Lower leg skin (tissue), 4 donors: ENCODE measurements at regions not wholly inside any gene's neighbourhood (a gene's known extent, or its start where the extent isn't known, plus 50 kb on each side); places are given as distances from the start of the nearest gene placed in this dataset.

ENCODE experiments used
- DNase-seq, 2 donors: peaks; one replicate each; pipeline ENCODE4 v3.0.0-alpha.2; 2019; ENCODE audit warnings: low spot score in 2 of 2
- H3K4me3 ChIP-seq: fragments of 200-600 bp; sonication (generic); 2 replicates; pipeline ENCODE4 v1.5.1; 2017; ENCODE audit warnings: mild to moderate bottlenecking, low read depth; ENCODE audit not compliant: poor library complexity, severe bottlenecking
- POLR2A ChIP-seq, 2 donors: fragments of 450-650 bp; IDR thresholded peaks; one replicate each; pipeline ENCODE4 v1.6.1; 2016 to 2017; ENCODE audit warnings: antibody characterized with exemption in 2 of 2, mild to moderate bottlenecking in 1 of 2, moderate library complexity in 1 of 2
- WGBS, 2 donors: methylation state at CpG; one replicate each; pipeline ENCODE4 v1.1.5; 2018; 5-methylcytosine and 5-hydroxymethylcytosine counted together
- intact Hi-C: fragments of 100-400 bp; cut with DNase I; formaldehyde crosslinking; loops from one replicate; pipeline ENCODE4 v1.15.0; 2023; ENCODE audit warnings: low total_unique reads
- TF ChIP-seq, protein P1 (sequence below), 3 donors: fragments of 450-650 bp; IDR thresholded peaks; one replicate each; pipeline ENCODE4 v1.5.1; 2016; ENCODE audit warnings: antibody characterized with exemption in 3 of 3, mild to moderate bottlenecking in 3 of 3, moderate library complexity in 2 of 3

DNA sequence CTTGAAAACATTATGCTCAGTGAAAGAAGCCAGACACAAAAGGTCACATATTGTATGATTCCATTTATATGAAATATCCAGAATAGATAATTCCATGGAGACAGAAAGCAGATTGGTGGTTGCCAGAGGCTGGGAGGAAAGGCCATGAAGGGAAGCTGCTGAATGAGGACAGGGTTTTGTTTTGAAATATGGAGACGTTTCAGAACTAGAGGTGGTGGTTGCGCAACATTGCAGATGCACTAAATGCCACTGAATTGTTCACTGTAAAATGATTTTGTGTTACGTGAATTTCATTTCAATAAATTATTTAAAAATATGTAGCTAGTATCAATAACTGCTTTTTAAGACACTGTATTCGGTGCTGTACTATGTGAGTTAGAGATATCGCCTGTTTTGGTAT lies 101.7 kb upstream of the ZNF236 start:
- WGBS, 2 donors, result 79% methylated on average over 5 of the region's 5 CpGs
- DNase-seq, result peak in 1 of 2 donors; percentile 21
- TF ChIP-seq, protein P1, sequence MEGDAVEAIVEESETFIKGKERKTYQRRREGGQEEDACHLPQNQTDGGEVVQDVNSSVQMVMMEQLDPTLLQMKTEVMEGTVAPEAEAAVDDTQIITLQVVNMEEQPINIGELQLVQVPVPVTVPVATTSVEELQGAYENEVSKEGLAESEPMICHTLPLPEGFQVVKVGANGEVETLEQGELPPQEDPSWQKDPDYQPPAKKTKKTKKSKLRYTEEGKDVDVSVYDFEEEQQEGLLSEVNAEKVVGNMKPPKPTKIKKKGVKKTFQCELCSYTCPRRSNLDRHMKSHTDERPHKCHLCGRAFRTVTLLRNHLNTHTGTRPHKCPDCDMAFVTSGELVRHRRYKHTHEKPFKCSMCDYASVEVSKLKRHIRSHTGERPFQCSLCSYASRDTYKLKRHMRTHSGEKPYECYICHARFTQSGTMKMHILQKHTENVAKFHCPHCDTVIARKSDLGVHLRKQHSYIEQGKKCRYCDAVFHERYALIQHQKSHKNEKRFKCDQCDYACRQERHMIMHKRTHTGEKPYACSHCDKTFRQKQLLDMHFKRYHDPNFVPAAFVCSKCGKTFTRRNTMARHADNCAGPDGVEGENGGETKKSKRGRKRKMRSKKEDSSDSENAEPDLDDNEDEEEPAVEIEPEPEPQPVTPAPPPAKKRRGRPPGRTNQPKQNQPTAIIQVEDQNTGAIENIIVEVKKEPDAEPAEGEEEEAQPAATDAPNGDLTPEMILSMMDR (IDR thresholded peaks at IDR 0.05), result no peak
- TF ChIP-seq POLR2A (IDR thresholded peaks at IDR 0.05), result no peak
- H3K4me3 ChIP-seq, result no peak overlapping the region
- intact Hi-C loops, result no loop called here

DNA sequence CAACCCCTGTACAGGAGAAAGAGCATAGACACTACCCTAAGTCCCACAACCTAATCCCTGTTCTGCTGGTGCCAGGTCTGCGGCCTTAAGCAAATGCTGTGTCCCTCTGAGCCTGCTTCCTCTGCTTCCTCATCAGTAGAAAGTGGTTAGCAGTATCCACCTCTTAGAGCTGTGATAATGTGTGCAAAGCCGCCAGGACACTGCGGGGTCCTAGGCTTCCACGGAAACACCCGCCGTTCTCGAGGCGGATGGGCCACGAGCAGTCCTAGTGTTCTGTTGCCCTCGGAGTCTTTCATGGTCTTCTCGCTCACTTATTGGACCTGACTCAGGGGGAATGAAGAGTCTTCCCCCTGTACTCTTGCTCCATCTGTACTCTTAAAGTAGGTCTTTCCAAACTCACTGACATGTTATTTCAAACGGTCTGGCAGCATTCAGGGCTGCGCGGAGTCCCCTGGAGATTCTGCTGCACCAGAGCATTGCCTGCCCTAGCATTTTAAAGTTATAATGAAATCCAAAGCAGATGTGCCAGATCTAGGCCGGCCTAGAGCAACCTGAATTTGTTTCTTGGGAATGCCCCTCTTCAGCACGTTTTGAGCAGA lies 107.2 kb upstream of the ZNF236 start:
- H3K4me3 ChIP-seq, result no peak overlapping the region
- WGBS, 2 donors, result 79 to 84% methylated on average over 16 of the region's 16 CpGs
- intact Hi-C loops, result no loop called here
- no peak for TF ChIP-seq POLR2A (IDR thresholded peaks at IDR 0.05)
- TF ChIP-seq, protein P1 (IDR thresholded peaks at IDR 0.05), result no peak
- DNase-seq, result peak in 1 of 2 donors; percentile 32

DNA sequence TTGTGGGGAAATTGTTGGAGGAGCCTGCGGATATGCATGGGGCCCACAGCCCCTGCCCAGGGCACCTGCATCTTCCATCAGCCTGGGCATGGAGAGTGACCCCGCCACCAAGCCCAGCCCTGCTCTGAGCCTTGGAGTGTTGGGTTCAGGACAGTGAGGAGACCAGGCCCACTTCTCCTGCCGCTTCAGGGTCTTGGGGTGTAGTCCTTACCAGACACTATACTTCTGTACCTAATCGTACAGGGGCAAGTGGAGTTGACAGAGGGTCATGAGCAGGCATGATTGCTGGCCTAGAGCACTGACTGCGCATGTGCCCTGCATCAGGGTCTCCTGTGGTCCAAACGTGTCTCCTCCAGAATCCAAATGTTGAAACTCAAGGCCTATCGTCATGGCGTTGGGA lies 108.9 kb upstream of the ZNF236 start:
- no peak for TF ChIP-seq POLR2A (IDR thresholded peaks at IDR 0.05)
- TF ChIP-seq, protein P1 (IDR thresholded peaks at IDR 0.05), result no peak
- 94 to 98% methylated on average over 8 of the region's 8 CpGs for WGBS, 2 donors
- H3K4me3 ChIP-seq, result no peak overlapping the region
- intact Hi-C loops, result no loop called here
- peak in 1 of 2 donors; percentile 74 for DNase-seq

DNA sequence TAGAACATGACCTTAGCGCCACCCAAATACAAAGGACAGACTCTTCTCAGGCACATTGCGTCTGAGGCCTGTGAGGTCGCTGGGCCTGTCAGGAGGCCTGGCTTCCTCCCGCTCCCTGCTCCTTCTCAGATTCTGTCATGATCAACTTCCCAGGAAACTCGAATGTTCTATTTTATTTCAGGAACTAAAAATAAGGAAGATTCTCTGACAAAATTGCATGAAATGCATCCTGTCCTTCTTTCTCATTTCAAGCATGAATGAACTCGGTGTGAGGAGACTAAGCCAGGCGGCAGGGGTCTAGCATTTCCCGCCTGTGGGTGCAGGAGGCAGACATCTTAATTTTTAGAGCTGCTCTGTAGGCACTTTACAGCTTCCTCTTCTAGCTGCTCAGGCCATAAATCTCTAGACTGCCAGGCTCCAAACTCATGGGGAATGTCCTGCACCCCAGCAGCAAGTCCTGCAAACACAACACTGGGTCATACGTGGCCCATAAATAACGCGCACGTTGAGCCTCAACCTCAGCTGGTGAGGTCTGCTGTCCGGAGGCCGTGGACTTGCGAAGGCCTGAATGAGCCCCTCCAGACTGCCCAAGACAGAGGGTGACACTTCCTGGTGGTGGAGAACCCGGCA lies 109.7 kb upstream of the ZNF236 start:
- 89 to 90% methylated on average over 16 of the region's 16 CpGs for WGBS, 2 donors

DNA sequence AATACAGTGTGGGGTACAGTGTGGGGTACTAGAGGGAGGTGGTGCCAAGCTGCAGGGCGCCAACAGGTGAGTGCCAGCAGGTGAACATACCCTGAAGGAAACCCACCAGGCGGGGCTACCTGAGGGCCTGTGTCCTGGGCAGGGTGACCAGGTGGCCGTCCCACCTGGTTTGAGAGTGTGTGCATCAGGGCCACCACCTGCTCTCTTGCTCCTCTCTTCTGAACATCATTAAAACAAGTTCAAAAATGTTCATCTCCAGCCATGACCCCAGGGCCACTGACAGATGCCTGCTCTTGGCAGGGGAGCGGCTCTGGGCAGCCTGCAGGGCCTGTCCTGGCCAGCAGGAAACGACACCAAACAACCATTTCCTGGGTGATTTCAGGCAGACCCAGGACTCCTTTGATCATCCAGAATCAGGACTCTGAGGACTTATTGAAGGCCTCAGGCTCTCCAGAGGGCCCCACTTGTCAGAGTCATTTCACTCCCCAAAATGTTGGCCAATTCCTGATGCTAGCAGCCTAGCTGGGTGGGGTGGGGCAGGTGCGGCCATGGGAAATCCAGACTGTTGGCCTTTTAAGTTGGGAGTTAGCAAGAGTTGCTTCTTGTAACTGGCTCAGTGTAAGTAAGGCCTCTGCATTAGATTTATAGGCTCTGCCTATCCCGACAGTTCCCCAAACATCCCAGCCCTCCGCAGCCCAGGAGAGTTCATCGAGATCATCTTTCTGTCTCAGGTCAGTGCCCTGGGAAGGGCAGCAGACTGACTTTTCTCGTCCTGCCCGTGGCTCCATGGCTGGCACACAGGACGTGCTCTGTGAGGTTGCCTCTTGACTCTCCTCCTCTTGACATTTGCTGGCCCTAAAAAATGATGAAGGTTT lies 111.5 kb upstream of the ZNF236 start:
- 84 to 89% methylated on average over 10 to 12 of the region's 12 CpGs for WGBS, 2 donors
- no peak overlapping the region for H3K4me3 ChIP-seq
- DNase-seq, result peak in 1 of 2 donors; percentile 81
- intact Hi-C loops, result no loop called here
- no peak for TF ChIP-seq POLR2A (IDR thresholded peaks at IDR 0.05)
- TF ChIP-seq, protein P1 (IDR thresholded peaks at IDR 0.05), result no peak

More for the DNA sequence above, 109.7 kb upstream of the ZNF236 start:
- intact Hi-C loops, result no loop called here
- TF ChIP-seq, protein P1 (IDR thresholded peaks at IDR 0.05), result no peak
- no peak for TF ChIP-seq POLR2A (IDR thresholded peaks at IDR 0.05)
- H3K4me3 ChIP-seq, result no peak overlapping the region
- DNase-seq, result peak in 1 of 2 donors; percentile 72
